Upper lobe of left lung (tissue), 4 donors: ENCODE measurements at regions not wholly inside any gene's neighbourhood (a gene's known extent, or its start where the extent isn't known, plus 50 kb on each side); places are given as distances from the start of the nearest gene placed in this dataset.

Source experiments
- POLR2A ChIP-seq, 4 donors: fragments of 450-650 bp; IDR thresholded peaks; one replicate each; pipeline ENCODE4 v1.5.1; 2016 to 2017; ENCODE audit warnings: antibody characterized with exemption in 4 of 4, mild to moderate bottlenecking in 2 of 4
- POLR2AphosphoS5 ChIP-seq, 2 donors: sonication (generic); formaldehyde crosslinking; IDR thresholded peaks; one replicate each; pipeline ENCODE4 v1.5.1; 2017; ENCODE audit warnings: antibody characterized with exemption in 2 of 2

- TF ChIP-seq POLR2AphosphoS5 (IDR thresholded peaks at IDR 0.05) (no peak), POLR2A (IDR thresholded peaks at IDR 0.05) (no peak)
These were observed 292.7 kb downstream of the BCL11A start for GRCh38 chr2:60260639-60261296.
